Mucosa of rectum (tissue), 2 donors: ENCODE measurements at regions not wholly inside any gene's neighbourhood (a gene's known extent, or its start where the extent isn't known, plus 50 kb on each side); places are given as distances from the start of the nearest gene placed in this dataset.

Source experiments
- H3K27ac ChIP-seq, 2 donors: one replicate each; pipeline ENCODE4 v1.7.0; 2013; ENCODE audit warnings: inconsistent platforms in 2 of 2, low read depth in 2 of 2, low read length in 2 of 2
- H3K27me3 ChIP-seq, 2 donors: one replicate each; pipeline ENCODE4 v1.7.0; 2013; ENCODE audit warnings: low read length in 2 of 2; ENCODE audit not compliant: control insufficient read depth in 2 of 2, insufficient read depth in 2 of 2
- H3K36me3 ChIP-seq, 2 donors: one replicate each; pipeline ENCODE4 v1.7.0; 2013; ENCODE audit warnings: low read length in 2 of 2; ENCODE audit not compliant: control insufficient read depth in 2 of 2, insufficient read depth in 2 of 2
- H3K4me1 ChIP-seq, 2 donors: one replicate each; pipeline ENCODE4 v1.7.0; 2013; ENCODE audit warnings: low read length in 2 of 2, mild to moderate bottlenecking in 1 of 2; ENCODE audit not compliant: control insufficient read depth in 2 of 2, insufficient read depth in 2 of 2
- H3K4me3 ChIP-seq, 2 donors: one replicate each; pipeline ENCODE4 v1.7.0; 2013; ENCODE audit warnings: low read length in 2 of 2
- H3K9ac ChIP-seq, 2 donors: one replicate each; pipeline ENCODE4 v1.7.0; 2013; ENCODE audit warnings: low read length in 2 of 2, low read depth in 1 of 2, mild to moderate bottlenecking in 1 of 2
- H3K9me3 ChIP-seq, 2 donors: one replicate each; pipeline ENCODE4 v1.7.0; 2013; ENCODE audit warnings: low read length in 2 of 2; ENCODE audit not compliant: control insufficient read depth in 2 of 2
- donor health status: healthy.
- donor health status: Normal muscosa, but diverticular disease.

DNA sequence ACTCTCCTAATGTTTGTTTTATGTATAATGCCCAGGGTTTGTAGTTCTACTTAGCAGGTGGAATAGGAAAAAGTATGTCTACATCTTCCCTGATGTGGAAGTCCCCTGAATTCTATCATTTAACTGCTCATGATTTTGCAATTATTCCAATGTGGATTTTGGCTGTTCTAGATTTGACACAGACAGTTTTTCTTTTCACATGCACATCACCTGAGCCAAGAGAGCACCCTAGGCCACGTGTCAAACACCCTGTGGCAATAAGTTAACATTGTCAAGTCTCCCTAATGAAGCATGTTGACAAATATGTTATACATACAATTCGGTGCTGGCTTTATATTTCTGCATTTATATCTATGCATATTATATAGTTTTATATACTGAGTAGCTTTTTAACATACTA, 70.0 kb upstream of the SUCLG2 start:
- Histone ChIP-seq H3K4me3 (no peak overlapping the region), H3K9ac (no peak overlapping the region), H3K4me1 (no peaks in the 10 kb centered on the region), H3K9me3 (no peaks in the 10 kb centered on the region), H3K27ac (no peak overlapping the region), H3K36me3 (no peaks in the 10 kb centered on the region), H3K27me3 (no peaks in the 10 kb centered on the region)

DNA sequence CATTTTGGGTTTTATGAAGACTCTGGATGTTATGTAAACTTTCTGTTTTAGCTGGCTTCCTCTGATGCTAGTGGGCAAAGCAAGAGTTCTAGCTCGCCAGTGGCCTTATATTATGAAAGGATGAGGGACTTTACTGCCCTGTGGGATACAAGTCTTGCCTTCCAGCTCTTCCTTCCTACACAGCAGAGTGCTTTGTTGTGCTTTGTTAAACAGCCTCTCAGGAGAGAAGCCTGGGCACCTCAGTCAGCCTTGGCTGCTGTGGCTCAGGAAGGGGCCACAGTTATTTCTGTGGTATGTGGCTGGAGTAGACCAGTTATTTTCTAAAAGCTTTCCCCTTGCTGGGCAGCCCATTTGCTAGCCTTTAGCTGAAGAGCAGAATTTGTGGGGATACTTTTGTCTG, 69.5 kb upstream of the SUCLG2 start:
- Histone ChIP-seq H3K9ac (no peak overlapping the region), H3K9me3 (no peaks in the 10 kb centered on the region), H3K36me3 (no peaks in the 10 kb centered on the region), H3K27ac (no peak overlapping the region), H3K4me3 (no peak overlapping the region), H3K4me1 (no peaks in the 10 kb centered on the region), H3K27me3 (no peaks in the 10 kb centered on the region)

DNA sequence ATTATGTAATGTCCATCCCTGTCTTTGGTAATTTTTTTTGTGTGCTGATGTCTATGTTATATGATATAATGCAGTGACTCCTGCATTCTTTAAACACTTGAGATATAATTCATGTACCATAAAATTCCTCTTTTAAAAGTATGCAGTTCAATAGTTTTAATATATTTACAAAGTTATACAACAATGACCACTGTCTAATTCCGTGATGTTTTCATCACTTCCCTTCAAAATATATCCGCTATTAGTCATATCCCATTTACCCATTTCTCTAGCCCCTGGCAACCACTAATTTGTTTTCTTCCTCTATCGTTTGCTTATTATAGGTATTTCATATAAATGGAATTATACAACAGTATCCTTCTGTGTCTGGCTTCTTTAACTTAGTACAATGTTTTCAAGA, 64.9 kb upstream of the SUCLG2 start:
- Histone ChIP-seq H3K9me3 (no peaks in the 10 kb centered on the region), H3K36me3 (no peaks in the 10 kb centered on the region), H3K27me3 (no peaks in the 10 kb centered on the region), H3K4me1 (no peaks in the 10 kb centered on the region), H3K9ac (no peak overlapping the region), H3K4me3 (no peak overlapping the region), H3K27ac (no peak overlapping the region)

DNA sequence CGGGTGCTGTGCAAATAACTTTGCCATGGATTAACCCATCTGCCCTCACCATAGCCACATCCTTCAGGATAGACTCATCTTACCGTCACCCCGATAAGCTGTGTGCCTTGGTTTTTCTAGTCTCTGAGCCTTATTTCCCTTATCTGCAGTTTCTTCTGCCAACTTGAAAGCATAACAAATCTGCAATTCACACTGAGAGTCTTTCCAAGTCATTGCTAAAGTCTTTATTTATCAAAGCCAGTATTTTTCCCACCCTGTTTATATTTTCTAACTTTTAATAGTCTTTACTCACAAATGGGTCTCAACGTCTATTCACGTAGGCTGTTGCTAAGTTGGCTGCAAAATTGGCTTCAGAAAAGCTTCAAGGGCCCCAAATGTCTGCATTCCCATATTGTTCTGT, 61.6 kb upstream of the SUCLG2 start:
- H3K27me3 ChIP-seq: no peaks in the 10 kb centered on the region
- no peaks in the 10 kb centered on the region for H3K9me3 ChIP-seq
- H3K9ac ChIP-seq: no peak overlapping the region
- no peak overlapping the region for H3K4me3 ChIP-seq
- no peak overlapping the region for H3K27ac ChIP-seq
- H3K4me1 ChIP-seq: no peaks in the 10 kb centered on the region
- no peaks in the 10 kb centered on the region for H3K36me3 ChIP-seq

DNA sequence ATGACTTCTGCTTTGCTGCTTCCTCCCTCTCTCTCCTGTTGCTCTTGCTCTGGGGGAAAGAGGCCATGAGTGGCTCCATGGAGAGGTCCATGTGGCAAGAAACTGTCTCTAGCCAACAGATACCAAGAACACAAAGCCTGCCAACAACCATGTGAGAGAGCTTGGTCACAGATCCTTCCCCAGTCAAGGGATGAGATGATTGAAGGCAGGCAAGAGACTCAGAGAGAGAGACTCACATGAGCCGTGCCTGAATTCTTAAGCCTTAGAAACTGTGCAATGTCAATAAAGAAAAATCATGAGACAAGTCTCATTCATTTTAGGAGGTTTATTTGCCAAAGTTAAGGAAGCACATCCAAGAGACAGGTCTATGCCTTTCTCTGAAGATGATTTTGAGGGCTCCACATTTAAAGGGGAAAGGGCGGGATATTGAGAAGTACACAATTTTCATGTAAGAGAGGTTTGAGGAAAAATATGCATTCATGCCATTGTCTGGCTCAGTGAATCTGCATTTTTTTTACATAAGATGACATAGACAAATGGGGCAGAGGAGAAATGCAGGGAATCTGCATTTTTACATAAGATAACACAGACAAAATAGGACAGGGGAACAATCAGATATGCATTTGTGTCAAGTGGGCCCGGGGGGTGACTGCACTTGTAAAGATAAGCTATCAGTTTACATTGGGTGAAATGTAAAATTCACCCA, 59.5 kb upstream of the SUCLG2 start:
- H3K36me3 ChIP-seq: no peaks in the 10 kb centered on the region
- no peak overlapping the region for H3K9ac ChIP-seq
- H3K9me3 ChIP-seq: no peaks in the 10 kb centered on the region
- no peak overlapping the region for H3K4me3 ChIP-seq
- H3K27me3 ChIP-seq: no peaks in the 10 kb centered on the region
- no peaks in the 10 kb centered on the region for H3K4me1 ChIP-seq
- no peak overlapping the region for H3K27ac ChIP-seq

DNA sequence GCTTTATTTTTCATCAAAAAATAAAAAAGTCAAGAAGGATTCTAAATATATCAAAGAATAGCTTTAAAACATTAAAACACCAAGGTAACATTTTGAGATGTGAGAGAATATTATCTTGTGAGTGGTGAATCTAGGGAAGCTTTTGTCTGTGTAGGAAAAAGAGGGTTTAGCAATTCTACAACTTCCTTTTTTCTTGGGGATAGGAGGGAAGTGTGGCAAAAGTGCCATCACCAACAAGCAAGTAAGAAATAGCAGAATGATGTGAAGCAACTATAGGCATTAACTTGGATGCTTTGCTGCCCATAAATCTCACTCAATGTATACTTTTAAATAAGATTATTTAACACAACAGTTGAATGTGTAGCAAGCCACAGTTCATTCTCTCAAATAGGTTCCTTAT, 57.8 kb upstream of the SUCLG2 start:
- Histone ChIP-seq H3K9me3 (no peaks in the 10 kb centered on the region), H3K4me1 (peaks cover 0 to 2% of the 10 kb centered on the region in 2 donors), H3K4me3 (no peak overlapping the region), H3K27me3 (no peaks in the 10 kb centered on the region), H3K36me3 (no peaks in the 10 kb centered on the region), H3K9ac (no peak overlapping the region), H3K27ac (no peak overlapping the region)

DNA sequence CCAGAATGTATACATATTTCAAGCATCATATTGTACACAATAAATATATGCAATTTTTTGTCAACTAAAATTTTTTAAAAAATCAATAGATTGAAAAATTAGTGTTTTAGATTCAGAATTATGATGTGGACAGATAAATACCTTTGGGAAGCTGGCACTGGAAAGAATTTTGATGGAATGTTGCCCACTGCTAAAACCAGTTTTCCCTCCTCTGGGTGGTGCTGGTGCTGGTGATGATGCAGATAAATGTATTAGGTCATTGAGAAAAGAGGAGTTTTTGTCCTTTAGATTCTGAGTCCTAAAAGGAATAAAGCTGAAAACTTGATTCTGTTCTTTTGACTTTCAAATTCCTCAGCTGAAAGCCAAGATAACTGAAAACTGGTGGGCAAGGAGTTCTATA, 56.0 kb upstream of the SUCLG2 start:
- Histone ChIP-seq H3K9me3 (no peaks in the 10 kb centered on the region), H3K4me3 (no peak overlapping the region), H3K27me3 (no peaks in the 10 kb centered on the region), H3K36me3 (no peaks in the 10 kb centered on the region), H3K9ac (no peak overlapping the region), H3K4me1 (peaks cover 7 to 10% of the 10 kb centered on the region in 2 donors), H3K27ac (no peak overlapping the region)

DNA sequence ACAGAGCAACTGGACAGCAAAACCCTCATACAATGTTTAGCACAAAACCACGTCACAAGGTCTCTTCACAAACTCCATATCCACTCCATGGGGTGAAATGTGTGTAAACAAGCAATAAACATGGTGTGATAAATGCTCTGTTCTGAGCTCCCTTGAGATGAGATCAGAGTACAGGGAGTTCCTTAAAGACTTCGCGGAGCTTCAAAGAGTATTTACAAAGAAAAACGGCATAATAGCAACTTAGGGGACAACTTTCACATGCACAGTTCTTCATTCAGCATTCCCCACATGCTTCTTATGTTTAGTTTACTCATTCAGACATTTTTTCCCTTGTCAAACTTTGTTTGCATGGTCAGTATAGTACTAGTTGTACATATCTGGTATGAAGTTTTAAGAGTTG, 52.5 kb upstream of the SUCLG2 start:
- H3K4me3 ChIP-seq: no peak overlapping the region
- H3K27me3 ChIP-seq: no peaks in the 10 kb centered on the region
- no peak overlapping the region for H3K27ac ChIP-seq
- no peaks in the 10 kb centered on the region for H3K36me3 ChIP-seq
- H3K9ac ChIP-seq: peak overlapping the region in 1 of 2 donors; percentile 43
- peaks cover 7 to 10% of the 10 kb centered on the region in 2 donors for H3K4me1 ChIP-seq
- no peaks in the 10 kb centered on the region for H3K9me3 ChIP-seq

DNA sequence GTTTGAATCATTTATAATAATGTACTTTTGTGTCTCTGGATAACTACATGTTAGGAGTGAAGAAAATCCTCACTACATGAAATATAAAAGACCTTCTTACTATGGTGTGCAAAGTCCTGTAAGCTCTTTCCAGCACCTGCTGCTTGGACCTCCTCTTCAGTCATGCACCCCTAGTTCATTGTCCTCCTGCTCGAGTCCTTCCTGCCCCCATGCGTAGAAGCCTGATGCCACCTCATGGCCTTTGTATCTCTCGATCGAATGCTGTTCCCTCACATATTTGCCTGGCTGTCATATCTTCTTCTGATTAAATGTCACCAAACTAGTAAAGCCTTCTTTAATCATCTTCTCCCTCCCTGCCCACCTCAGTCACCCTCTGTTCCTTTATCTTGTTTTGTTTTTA, 49.9 kb upstream of the SUCLG2 start:
- H3K36me3 ChIP-seq: no peaks in the 10 kb centered on the region
- H3K27me3 ChIP-seq: no peaks in the 10 kb centered on the region

More for the DNA sequence above, 49.9 kb upstream of the SUCLG2 start:
- no peak overlapping the region for H3K4me3 ChIP-seq
- H3K27ac ChIP-seq: no peak overlapping the region
- H3K4me1 ChIP-seq: peaks cover 10 to 12% of the 10 kb centered on the region in 2 donors
- H3K9me3 ChIP-seq: no peaks in the 10 kb centered on the region
- H3K9ac ChIP-seq: no peak overlapping the region
